ENCODE measurements at regions not wholly inside any gene's neighbourhood (a gene's known extent, or its start where the extent isn't known, plus 50 kb on each side); places are given as distances from the start of the nearest gene placed in this dataset.

- Histone ChIP-seq H3K4me2 (ENCODE audit: insufficient read depth, low read length) (no peak overlapping the region), H3K27ac (ENCODE audit: low read depth, low read length) (no peak overlapping the region)
- DNase-seq (ENCODE audit: insufficient read length, low spot score, missing footprints): no peak
Measured at GRCh38 chr20:1845163-1845523, 50.1 kb upstream of the SIRPA start.

GRCh38 chr20:1844325-1845162 lies 50.7 kb upstream of the SIRPA start:
- DNase-seq (ENCODE audit: insufficient read length, low spot score, missing footprints): no peak
- H3K4me1 ChIP-seq (ENCODE audit: insufficient read depth, low read length): peaks cover 19% of the 10 kb centered on the region
- no peak overlapping the region for H3K4me2 ChIP-seq (ENCODE audit: insufficient read depth, low read length)
- no peak overlapping the region for H3K4me3 ChIP-seq (ENCODE audit: insufficient read depth, low read length)
- H4K20me1 ChIP-seq (ENCODE audit: insufficient read depth, low read length): no peaks in the 10 kb centered on the region
- TF ChIP-seq CTCF (IDR thresholded peaks at IDR 0.05; ENCODE audit: extremely low read depth, low read depth, low read length): no peak
- H3K9me3 ChIP-seq (ENCODE audit: low read depth, low read length): no peaks in the 10 kb centered on the region
- no peaks in the 10 kb centered on the region for H3K27me3 ChIP-seq (ENCODE audit: insufficient read depth, low read length)
- no peaks in the 10 kb centered on the region for H3K36me3 ChIP-seq (ENCODE audit: insufficient read depth, low read length)
- no peak overlapping the region for H3K27ac ChIP-seq (ENCODE audit: low read depth, low read length)
- no peaks in the 10 kb centered on the region for H3K79me2 ChIP-seq (ENCODE audit: insufficient read depth, low read length)
- H2AFZ ChIP-seq (ENCODE audit: low read length): peak overlapping the region; percentile 32

More at GRCh38 chr20:1845163-1845523, 50.1 kb upstream of the SIRPA start:
- Histone ChIP-seq H3K4me3 (ENCODE audit: insufficient read depth, low read length) (no peak overlapping the region), H3K36me3 (ENCODE audit: insufficient read depth, low read length) (no peaks in the 10 kb centered on the region), H3K27me3 (ENCODE audit: insufficient read depth, low read length) (no peaks in the 10 kb centered on the region), H2AFZ (ENCODE audit: low read length) (no peak overlapping the region), H3K4me1 (ENCODE audit: insufficient read depth, low read length) (peaks cover 19% of the 10 kb centered on the region), H3K9me3 (ENCODE audit: low read depth, low read length) (no peaks in the 10 kb centered on the region), H4K20me1 (ENCODE audit: insufficient read depth, low read length) (no peaks in the 10 kb centered on the region), H3K79me2 (ENCODE audit: insufficient read depth, low read length) (no peaks in the 10 kb centered on the region)
- no peak for TF ChIP-seq CTCF (IDR thresholded peaks at IDR 0.05; ENCODE audit: extremely low read depth, low read depth, low read length)

- no peak for TF ChIP-seq CTCF (IDR thresholded peaks at IDR 0.05; ENCODE audit: extremely low read depth, low read depth, low read length)
- no peak overlapping the region for H3K4me2 ChIP-seq (ENCODE audit: insufficient read depth, low read length)
- H3K79me2 ChIP-seq (ENCODE audit: insufficient read depth, low read length): no peaks in the 10 kb centered on the region
- H3K4me1 ChIP-seq (ENCODE audit: insufficient read depth, low read length): peaks cover 19% of the 10 kb centered on the region
- no peak overlapping the region for H3K27ac ChIP-seq (ENCODE audit: low read depth, low read length)
- no peaks in the 10 kb centered on the region for H3K9me3 ChIP-seq (ENCODE audit: low read depth, low read length)
- H3K27me3 ChIP-seq (ENCODE audit: insufficient read depth, low read length): no peaks in the 10 kb centered on the region
- H3K36me3 ChIP-seq (ENCODE audit: insufficient read depth, low read length): no peaks in the 10 kb centered on the region
- H2AFZ ChIP-seq (ENCODE audit: low read length): no peak overlapping the region
- H4K20me1 ChIP-seq (ENCODE audit: insufficient read depth, low read length): no peaks in the 10 kb centered on the region
- H3K4me3 ChIP-seq (ENCODE audit: insufficient read depth, low read length): no peak overlapping the region
- no peak for DNase-seq (ENCODE audit: insufficient read length, low spot score, missing footprints)
Measured at GRCh38 chr20:1842281-1842680, 52.9 kb upstream of the SIRPA start.

GRCh38 chr20:1841554-1842140 lies 53.6 kb upstream of the SIRPA start:
- Histone ChIP-seq H3K4me3 (ENCODE audit: insufficient read depth, low read length) (peak overlapping the region; percentile 12), H3K27ac (ENCODE audit: low read depth, low read length) (peak overlapping the region; percentile 32), H3K9me3 (ENCODE audit: low read depth, low read length) (no peaks in the 10 kb centered on the region), H3K4me1 (ENCODE audit: insufficient read depth, low read length) (peaks cover 19% of the 10 kb centered on the region), H3K4me2 (ENCODE audit: insufficient read depth, low read length) (peak overlapping the region; percentile 37), H3K36me3 (ENCODE audit: insufficient read depth, low read length) (no peaks in the 10 kb centered on the region), H4K20me1 (ENCODE audit: insufficient read depth, low read length) (no peaks in the 10 kb centered on the region), H3K79me2 (ENCODE audit: insufficient read depth, low read length) (no peaks in the 10 kb centered on the region), H3K27me3 (ENCODE audit: insufficient read depth, low read length) (peaks cover 4% of the 10 kb centered on the region), H2AFZ (ENCODE audit: low read length) (peak overlapping the region; percentile 20)
- TF ChIP-seq CTCF (IDR thresholded peaks at IDR 0.05; ENCODE audit: extremely low read depth, low read depth, low read length): no peak
- no peak for DNase-seq (ENCODE audit: insufficient read length, low spot score, missing footprints)

Measured in osteoblast (primary cell).